NCI-H1694 (cell line): ENCODE measurements at regions not wholly inside any gene's neighbourhood (a gene's known extent, or its start where the extent isn't known, plus 50 kb on each side); places are given as distances from the start of the nearest gene placed in this dataset.
"Not testable (repeated sequence)": the region's sequence is repeated elsewhere in the genome, so short reads cannot be mapped to it uniquely, and the experiment has no call there.

Source experiments
- DNase-seq: peaks from one replicate; lab custom pipeline; 2025; lab: John Stamatoyannopoulos, UW

GRCh38 chr14:39580696-39581095, 148.5 kb upstream of the FBXO33 start:
- DNase-seq, result no peak

- DNase-seq, result no peak
Measured at GRCh38 chr14:39576736-39577135, 144.5 kb upstream of the FBXO33 start.

- no peak for DNase-seq
Measured at GRCh38 chr14:39576258-39576657, 144.0 kb upstream of the FBXO33 start.

DNA sequence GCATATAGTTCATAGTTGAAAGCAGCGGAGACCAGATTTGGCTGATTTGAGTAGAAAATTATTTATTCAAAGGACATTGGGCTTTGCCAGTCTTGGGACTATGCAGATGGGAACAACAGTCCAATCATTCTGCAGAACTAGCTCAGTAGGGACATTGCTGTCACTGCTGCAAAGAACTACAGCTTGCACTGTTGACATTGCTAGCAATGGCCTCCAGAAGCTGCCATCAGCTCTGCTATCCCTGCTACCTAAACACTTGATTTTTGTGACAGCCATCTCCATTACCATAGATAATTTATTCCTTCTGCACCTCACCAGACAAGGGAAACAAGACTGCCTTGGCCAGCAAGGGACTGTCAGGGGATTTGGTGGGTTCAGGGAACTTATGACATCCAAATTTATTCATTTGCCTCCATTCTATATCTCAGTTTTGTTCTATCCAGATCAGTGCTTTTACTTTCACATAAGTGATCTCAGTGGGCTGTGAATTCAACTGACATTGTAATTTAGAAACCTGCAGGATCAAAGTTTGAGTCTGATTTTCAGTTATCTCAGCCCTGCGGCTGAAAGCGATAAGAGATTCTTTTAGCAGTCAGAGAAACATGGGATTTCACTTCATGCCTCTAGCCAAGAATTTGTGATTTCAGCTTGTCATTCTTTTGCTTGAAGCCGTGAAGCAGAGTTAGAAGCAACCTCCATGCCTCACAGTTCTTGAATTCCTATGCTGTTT, 136.7 kb upstream of the FBXO33 start:
- DNase-seq, result no peak

DNA sequence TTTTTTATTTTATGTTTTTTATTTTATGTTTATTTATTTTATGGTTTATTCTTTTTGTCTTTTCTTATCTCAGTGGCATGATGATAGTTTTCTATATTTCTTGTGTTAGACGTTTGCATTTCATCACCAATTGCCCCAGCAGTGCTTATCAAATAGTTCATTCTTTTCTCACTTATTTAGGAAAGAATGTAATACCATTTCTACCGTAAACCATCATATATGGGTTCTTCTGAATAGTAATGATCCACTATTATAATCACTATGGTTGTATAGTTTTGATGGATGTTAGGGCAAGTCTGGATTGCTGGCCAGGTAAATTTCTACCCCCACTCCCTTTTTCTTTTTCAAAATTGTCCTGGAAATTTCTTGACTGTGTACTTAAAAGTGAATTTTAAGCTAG, 134.6 kb upstream of the FBXO33 start:
- no peak for DNase-seq

DNA sequence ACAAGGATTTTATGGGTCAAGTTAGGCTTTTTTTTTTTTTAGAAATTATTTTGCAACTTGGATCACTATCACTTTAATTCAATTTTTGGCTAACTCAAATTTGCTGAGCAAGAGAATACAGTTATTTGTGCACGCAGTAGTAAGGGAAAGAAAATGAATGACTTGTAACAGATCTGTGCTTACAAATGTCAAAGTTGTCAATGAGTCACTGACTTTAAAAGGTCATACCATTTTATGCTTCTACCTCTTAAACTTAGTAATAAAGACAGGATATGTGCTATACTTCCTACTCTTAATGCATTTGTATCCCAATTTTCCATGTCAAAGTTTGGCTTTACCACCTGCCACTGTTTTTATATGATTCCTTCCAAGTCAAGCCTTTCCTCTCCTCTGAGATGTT, 131.1 kb upstream of the FBXO33 start:
- DNase-seq, result no peak

- no peak for DNase-seq
Measured at GRCh38 chr14:39562175-39562574, 129.9 kb upstream of the FBXO33 start.

- DNase-seq, result no peak
Measured at GRCh38 chr14:39558525-39558924, 126.3 kb upstream of the FBXO33 start.

- DNase-seq, result no peak
Measured at GRCh38 chr14:39555749-39556148, 123.5 kb upstream of the FBXO33 start.

- no peak for DNase-seq
Measured at GRCh38 chr14:39554576-39554975, 122.3 kb upstream of the FBXO33 start.

DNA sequence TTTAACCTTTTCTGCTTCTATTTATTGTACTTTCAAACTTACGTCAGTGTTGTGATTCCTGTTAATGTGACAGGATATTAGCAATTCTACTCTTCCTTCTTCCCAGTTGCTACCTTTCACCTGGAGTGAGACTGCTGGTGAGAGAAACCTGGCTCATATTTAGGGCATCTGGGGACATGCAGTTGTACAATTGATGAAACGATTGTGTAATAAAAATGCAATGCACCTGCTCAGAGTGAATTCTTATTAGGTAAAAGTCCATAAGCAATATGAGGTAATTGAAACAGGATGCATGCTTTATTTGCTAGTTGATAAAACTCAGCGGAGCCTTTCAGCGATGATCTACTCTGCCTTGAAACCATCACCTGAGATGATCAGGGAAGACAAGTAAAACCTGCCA, 116.1 kb upstream of the FBXO33 start:
- DNase-seq, result no peak

- DNase-seq, result no peak
Measured at GRCh38 chr14:39547845-39548244, 115.6 kb upstream of the FBXO33 start.

- no peak for DNase-seq
Measured at GRCh38 chr14:39505812-39506211, 73.6 kb upstream of the FBXO33 start.

DNA sequence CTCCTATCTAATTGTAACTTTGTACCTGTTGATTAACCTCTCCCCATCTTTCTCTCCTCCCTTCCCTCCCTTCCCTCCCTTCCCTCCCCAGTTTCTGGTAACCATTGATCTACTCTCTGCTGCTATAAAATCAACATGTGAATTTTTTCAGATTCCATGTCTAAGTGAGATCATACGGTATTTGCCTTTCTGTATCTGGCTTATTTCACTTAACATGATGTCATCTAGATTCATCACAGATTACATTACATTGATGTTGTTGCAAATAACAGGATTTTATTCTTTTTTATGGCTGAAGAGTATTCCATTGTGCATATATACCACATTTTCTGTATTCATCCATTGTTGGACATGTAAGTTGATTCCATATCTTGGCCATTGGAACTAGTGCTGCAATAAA, 68.0 kb upstream of the FBXO33 start:
- DNase-seq, result no peak

DNA sequence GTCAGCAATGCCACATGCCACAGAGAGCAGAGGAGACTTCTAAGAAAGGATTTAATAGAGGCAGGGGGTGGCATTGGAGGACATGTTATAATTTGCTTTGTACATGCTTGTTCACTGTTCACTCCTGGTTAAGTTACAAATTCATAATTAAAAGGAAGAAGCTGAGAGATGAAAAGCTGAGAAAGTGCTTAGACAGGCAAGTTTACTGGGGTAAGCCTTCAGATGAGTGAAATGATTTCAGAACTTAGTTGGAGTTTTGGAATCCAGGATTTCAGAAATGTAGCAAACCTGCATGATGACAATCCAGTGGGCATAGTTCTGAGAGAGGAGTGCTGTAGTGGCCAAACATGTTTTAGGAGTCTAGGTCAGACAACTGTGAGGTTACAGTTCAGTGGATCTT, 67.3 kb upstream of the FBXO33 start:
- no peak for DNase-seq

DNA sequence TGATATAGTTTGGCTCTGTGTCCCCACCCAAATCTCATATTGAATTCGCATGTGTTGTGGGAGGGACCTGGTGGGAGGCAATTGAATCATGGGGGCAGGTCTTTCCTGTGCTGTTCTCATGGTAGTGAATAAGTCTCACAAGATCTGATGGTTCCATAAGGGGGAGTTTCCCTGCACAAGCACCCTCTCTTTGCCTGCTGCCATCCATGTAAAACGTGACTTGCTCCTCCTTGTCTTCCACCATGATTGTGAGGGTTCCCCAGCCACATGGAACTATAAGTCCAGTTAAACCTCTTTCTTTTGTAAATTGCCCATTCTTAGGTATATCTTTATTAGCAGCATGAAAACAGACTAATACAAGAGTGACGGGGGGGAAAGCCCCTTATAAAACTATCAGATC, 65.4 kb upstream of the FBXO33 start:
- DNase-seq, result not testable (repeated sequence)

- DNase-seq, result no peak
Measured at GRCh38 chr14:39492267-39492666, 60.0 kb upstream of the FBXO33 start.

GRCh38 chr14:39491134-39491571, 58.9 kb upstream of the FBXO33 start:
- peak; percentile 62 for DNase-seq

GRCh38 chr14:39488600-39488999, 56.4 kb upstream of the FBXO33 start:
- DNase-seq, result no peak

- DNase-seq, result no peak
Measured at GRCh38 chr14:39483682-39484081, 51.4 kb upstream of the FBXO33 start.
